ENCODE measurements at regions not wholly inside any gene's neighbourhood (a gene's known extent, or its start where the extent isn't known, plus 50 kb on each side); places are given as distances from the start of the nearest gene placed in this dataset.

DNA sequence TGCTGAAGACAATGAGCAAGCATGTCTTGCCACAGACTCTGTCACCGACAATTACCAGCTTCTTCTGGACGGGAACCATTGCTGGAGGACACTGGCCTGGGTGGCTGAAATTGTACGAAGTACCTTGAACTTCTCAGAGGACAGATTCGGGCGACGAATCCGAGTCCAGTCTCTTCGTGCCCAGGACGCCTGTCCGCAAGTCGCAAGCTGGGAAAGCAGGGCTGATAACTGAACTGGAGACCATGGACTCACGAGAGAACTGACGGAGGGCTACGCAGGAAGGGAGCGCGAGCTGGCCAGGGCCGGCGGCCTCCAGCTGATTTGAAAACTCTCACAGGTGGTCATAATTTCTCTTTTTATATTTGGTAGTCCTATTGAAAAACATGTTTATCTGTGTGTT, 1229.5 kb upstream of the MAP3K7 start:
- H3K36me3 ChIP-seq (ENCODE audit: insufficient read depth, low read length), result no peaks in the 10 kb centered on the region
- H3K4me3 ChIP-seq (ENCODE audit: low read length), result no peak overlapping the region
- no peak for TF ChIP-seq TAF1 (IDR thresholded peaks at IDR 0.05; ENCODE audit: low read depth)
- no peak for TF ChIP-seq SMC3 (conservative IDR thresholded peaks at IDR 0.05; ENCODE audit: poor library complexity)
- no peak for TF ChIP-seq MXI1 (conservative IDR thresholded peaks at IDR 0.05; ENCODE audit: poor library complexity, severe bottlenecking)
- TF ChIP-seq EZH2 (IDR thresholded peaks at IDR 0.05; ENCODE audit: borderline replicate concordance, insufficient read depth, low read length, poor library complexity, severe bottlenecking), result no peak
- TF ChIP-seq, protein P1, sequence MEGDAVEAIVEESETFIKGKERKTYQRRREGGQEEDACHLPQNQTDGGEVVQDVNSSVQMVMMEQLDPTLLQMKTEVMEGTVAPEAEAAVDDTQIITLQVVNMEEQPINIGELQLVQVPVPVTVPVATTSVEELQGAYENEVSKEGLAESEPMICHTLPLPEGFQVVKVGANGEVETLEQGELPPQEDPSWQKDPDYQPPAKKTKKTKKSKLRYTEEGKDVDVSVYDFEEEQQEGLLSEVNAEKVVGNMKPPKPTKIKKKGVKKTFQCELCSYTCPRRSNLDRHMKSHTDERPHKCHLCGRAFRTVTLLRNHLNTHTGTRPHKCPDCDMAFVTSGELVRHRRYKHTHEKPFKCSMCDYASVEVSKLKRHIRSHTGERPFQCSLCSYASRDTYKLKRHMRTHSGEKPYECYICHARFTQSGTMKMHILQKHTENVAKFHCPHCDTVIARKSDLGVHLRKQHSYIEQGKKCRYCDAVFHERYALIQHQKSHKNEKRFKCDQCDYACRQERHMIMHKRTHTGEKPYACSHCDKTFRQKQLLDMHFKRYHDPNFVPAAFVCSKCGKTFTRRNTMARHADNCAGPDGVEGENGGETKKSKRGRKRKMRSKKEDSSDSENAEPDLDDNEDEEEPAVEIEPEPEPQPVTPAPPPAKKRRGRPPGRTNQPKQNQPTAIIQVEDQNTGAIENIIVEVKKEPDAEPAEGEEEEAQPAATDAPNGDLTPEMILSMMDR (IDR thresholded peaks at IDR 0.05; ENCODE audit: poor library complexity, severe bottlenecking), result no peak
- no peak for TF ChIP-seq POLR2AphosphoS5 (IDR thresholded peaks at IDR 0.05)
- TF ChIP-seq, protein P2, sequence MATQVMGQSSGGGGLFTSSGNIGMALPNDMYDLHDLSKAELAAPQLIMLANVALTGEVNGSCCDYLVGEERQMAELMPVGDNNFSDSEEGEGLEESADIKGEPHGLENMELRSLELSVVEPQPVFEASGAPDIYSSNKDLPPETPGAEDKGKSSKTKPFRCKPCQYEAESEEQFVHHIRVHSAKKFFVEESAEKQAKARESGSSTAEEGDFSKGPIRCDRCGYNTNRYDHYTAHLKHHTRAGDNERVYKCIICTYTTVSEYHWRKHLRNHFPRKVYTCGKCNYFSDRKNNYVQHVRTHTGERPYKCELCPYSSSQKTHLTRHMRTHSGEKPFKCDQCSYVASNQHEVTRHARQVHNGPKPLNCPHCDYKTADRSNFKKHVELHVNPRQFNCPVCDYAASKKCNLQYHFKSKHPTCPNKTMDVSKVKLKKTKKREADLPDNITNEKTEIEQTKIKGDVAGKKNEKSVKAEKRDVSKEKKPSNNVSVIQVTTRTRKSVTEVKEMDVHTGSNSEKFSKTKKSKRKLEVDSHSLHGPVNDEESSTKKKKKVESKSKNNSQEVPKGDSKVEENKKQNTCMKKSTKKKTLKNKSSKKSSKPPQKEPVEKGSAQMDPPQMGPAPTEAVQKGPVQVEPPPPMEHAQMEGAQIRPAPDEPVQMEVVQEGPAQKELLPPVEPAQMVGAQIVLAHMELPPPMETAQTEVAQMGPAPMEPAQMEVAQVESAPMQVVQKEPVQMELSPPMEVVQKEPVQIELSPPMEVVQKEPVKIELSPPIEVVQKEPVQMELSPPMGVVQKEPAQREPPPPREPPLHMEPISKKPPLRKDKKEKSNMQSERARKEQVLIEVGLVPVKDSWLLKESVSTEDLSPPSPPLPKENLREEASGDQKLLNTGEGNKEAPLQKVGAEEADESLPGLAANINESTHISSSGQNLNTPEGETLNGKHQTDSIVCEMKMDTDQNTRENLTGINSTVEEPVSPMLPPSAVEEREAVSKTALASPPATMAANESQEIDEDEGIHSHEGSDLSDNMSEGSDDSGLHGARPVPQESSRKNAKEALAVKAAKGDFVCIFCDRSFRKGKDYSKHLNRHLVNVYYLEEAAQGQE (IDR thresholded peaks at IDR 0.05; ENCODE audit: borderline replicate concordance), result no peak
- no peak for TF ChIP-seq RAD21 (conservative IDR thresholded peaks at IDR 0.05)
- TF ChIP-seq EP300 (conservative IDR thresholded peaks at IDR 0.05; ENCODE audit: poor library complexity, severe bottlenecking), result no peak
- no peaks in the 10 kb centered on the region for H3F3A ChIP-seq (ENCODE audit: insufficient read depth, low read length, poor library complexity, severe bottlenecking)
- H4K20me1 ChIP-seq (ENCODE audit: insufficient read depth), result no peaks in the 10 kb centered on the region
- no peak overlapping the region for H3K27ac ChIP-seq (ENCODE audit: low read length)
- H3K27me3 ChIP-seq (ENCODE audit: insufficient read depth, low read depth, low read length), result no peaks in the 10 kb centered on the region
- H2AFZ ChIP-seq (ENCODE audit: low read depth, low read length), result no peak overlapping the region
- H3K9me2 ChIP-seq (ENCODE audit: insufficient read depth, low read length), result no peaks in the 10 kb centered on the region
- no peak overlapping the region for H3K9ac ChIP-seq (ENCODE audit: low read length)
- H3K79me2 ChIP-seq (replicated peaks; ENCODE audit: insufficient read depth, low read length), result no peaks in the 10 kb centered on the region
- H3K9me3 ChIP-seq (ENCODE audit: low read length), result no peaks in the 10 kb centered on the region
- no peak overlapping the region for H3K4me2 ChIP-seq (ENCODE audit: low read length)

DNA sequence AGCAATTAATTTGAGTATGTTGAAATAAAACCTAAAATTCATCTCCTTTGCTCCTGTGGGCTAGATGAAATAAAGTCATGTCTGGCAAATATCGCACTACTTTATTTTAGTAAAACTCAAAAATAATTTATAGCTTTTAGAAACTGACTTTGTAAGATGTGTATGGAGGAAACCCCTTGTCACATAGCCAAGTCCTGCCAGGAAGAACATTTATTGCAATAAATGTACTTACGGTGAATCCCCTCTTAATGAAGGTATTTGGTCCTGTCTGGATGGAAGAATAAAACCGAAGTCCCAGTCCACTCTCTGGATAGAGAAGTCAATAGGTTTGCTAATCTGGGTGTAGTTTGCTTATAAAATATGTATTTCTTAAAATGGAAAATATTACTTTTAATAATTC, 1226.8 kb upstream of the MAP3K7 start:
- Histone ChIP-seq H3K27me3 (ENCODE audit: insufficient read depth, low read depth, low read length) (no peaks in the 10 kb centered on the region), H3K4me3 (ENCODE audit: low read length) (no peak overlapping the region), H3K9ac (ENCODE audit: low read length) (no peak overlapping the region), H3K27ac (ENCODE audit: low read length) (no peak overlapping the region), H3K79me2 (replicated peaks; ENCODE audit: insufficient read depth, low read length) (no peaks in the 10 kb centered on the region), H4K20me1 (ENCODE audit: insufficient read depth) (no peaks in the 10 kb centered on the region), H2AFZ (ENCODE audit: low read depth, low read length) (no peak overlapping the region), H3K4me2 (ENCODE audit: low read length) (no peak overlapping the region), H3F3A (ENCODE audit: insufficient read depth, low read length, poor library complexity, severe bottlenecking) (no peaks in the 10 kb centered on the region), H3K36me3 (ENCODE audit: insufficient read depth, low read length) (no peaks in the 10 kb centered on the region), H3K9me2 (ENCODE audit: insufficient read depth, low read length) (no peaks in the 10 kb centered on the region), H3K9me3 (ENCODE audit: low read length) (no peaks in the 10 kb centered on the region)
- TF ChIP-seq POLR2AphosphoS5 (IDR thresholded peaks at IDR 0.05), result no peak
- TF ChIP-seq TAF1 (IDR thresholded peaks at IDR 0.05; ENCODE audit: low read depth), result no peak
